Esophagus squamous epithelium (tissue), 4 donors: ENCODE measurements at regions not wholly inside any gene's neighbourhood (a gene's known extent, or its start where the extent isn't known, plus 50 kb on each side); places are given as distances from the start of the nearest gene placed in this dataset.
A peak's percentile ranks its signal among the peaks of the same experiment; 100 is the strongest.

ENCODE experiments used
- CTCF ChIP-seq, 6 experiments: fragments of 450-650 bp in 4 of 6; fragments of 200-600 bp in 2 of 6; sonication (generic) in 2 of 6; IDR thresholded peaks; one replicate each; pipeline ENCODE4 v1.5.1; 2016 to 2019; ENCODE audit warnings: antibody characterized with exemption in 6 of 6, mild to moderate bottlenecking in 4 of 6, moderate library complexity in 4 of 6
- POLR2A ChIP-seq, 4 donors: fragments of 450-650 bp; IDR thresholded peaks; one replicate each; pipeline ENCODE4 v1.6.1; 2017; ENCODE audit warnings: antibody characterized with exemption in 4 of 4, mild to moderate bottlenecking in 4 of 4, moderate library complexity in 3 of 4

- TF ChIP-seq POLR2A (IDR thresholded peaks at IDR 0.05) (peak in 3 of 4 donors; percentile 83 to 89 (median 89)), CTCF (IDR thresholded peaks at IDR 0.05) (peak in 1 of 6 experiments; percentile 28)
These were observed 121.3 kb upstream of the FBXO28 start for GRCh38 chr1:223992456-223993246.
